ENCODE measurements at regions not wholly inside any gene's neighbourhood (a gene's known extent, or its start where the extent isn't known, plus 50 kb on each side); places are given as distances from the start of the nearest gene placed in this dataset.

DNA sequence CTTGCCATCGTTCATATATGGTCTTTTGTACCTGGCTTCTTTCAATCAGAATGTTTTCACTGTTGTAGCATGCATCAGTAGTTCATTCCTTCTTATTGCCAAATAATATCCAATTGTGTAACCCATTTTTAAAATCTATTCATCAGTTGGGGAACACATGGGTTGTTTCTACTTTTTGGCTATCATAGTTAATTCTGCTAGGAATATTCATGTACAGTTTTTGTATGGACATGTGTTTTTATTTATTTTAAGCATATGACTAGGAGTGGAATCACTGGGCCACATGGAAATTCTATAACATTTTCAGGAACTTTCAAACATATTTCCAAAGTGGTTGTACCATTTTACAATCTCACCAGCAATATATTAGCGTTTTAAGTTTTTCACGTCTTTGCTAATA lies 151.9 kb upstream of the PRNP start:
- ATAC-seq (no peak), DNase-seq (no peak)
- H3K27me3 ChIP-seq (ENCODE audit: insufficient read depth in 3 of 3, low read length in 2 of 3), result no peaks in the 10 kb centered on the region
- no peaks in the 10 kb centered on the region for H3K36me3 ChIP-seq (ENCODE audit: insufficient read depth in 1 of 2, low read depth in 1 of 2)
- H3K4me3 ChIP-seq, result no peak overlapping the region
- TF ChIP-seq, protein P1, sequence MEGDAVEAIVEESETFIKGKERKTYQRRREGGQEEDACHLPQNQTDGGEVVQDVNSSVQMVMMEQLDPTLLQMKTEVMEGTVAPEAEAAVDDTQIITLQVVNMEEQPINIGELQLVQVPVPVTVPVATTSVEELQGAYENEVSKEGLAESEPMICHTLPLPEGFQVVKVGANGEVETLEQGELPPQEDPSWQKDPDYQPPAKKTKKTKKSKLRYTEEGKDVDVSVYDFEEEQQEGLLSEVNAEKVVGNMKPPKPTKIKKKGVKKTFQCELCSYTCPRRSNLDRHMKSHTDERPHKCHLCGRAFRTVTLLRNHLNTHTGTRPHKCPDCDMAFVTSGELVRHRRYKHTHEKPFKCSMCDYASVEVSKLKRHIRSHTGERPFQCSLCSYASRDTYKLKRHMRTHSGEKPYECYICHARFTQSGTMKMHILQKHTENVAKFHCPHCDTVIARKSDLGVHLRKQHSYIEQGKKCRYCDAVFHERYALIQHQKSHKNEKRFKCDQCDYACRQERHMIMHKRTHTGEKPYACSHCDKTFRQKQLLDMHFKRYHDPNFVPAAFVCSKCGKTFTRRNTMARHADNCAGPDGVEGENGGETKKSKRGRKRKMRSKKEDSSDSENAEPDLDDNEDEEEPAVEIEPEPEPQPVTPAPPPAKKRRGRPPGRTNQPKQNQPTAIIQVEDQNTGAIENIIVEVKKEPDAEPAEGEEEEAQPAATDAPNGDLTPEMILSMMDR (IDR thresholded peaks at IDR 0.05), result no peak
- intact Hi-C loops (cut with DNase I), result no loop called here
- no peaks in the 10 kb centered on the region for H3K4me1 ChIP-seq
- no peaks in the 10 kb centered on the region for H3K9me3 ChIP-seq
- 84 to 88% (median 86%) methylated on average over 3 of the region's 3 CpGs for WGBS, 3 donors
- no peak overlapping the region for H3K27ac ChIP-seq

DNA sequence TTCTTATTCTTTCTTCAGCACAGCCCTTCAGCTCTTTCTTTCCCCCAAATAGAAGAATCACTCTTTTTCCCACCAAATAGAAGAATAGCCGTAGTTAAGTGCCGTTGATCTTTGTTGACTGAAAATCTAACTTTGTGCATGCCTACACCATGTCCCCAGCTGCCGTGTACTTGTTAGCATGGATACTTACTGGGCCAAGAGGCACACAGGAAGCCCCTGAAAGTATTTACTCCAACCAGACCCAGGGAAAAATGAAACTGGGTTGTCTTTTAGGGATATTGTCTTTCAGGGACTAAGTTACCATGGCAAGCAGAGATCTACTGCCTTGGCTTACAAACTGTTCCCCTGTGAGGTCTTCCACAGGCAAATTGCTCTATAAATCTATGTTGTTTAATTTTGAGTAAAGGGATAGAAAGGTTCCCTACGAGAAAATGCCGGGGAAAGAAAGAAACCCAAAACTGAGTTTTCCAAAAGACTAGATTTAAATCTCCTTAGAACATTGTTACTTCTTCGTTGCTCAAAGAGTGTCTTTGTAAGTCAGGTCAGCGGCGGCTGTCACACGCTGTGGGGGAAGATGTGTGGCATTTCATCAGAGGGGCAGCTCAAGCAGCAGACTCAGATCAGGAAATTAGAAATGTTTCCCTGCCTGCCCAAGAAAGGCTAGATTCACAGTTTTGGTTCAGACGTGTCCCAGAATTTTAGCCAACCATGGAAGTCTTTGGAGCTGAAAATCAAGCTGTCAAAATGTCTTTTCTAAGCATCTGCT lies 152.7 kb upstream of the PRNP start:
- 52 to 57% (median 55%) methylated on average over 10 of the region's 10 CpGs for WGBS, 3 donors
- TF ChIP-seq, protein P1 (IDR thresholded peaks at IDR 0.05), result no peak
- no peaks in the 10 kb centered on the region for H3K9me3 ChIP-seq

GRCh38 chr20:4532772-4533171 lies 153.5 kb upstream of the PRNP start:
- Histone ChIP-seq H3K27me3 (ENCODE audit: insufficient read depth in 3 of 3, low read length in 2 of 3) (no peaks in the 10 kb centered on the region), H3K27ac (no peak overlapping the region), H3K4me3 (no peak overlapping the region), H3K9me3 (no peaks in the 10 kb centered on the region), H3K4me1 (no peaks in the 10 kb centered on the region), H3K36me3 (ENCODE audit: insufficient read depth in 1 of 2, low read depth in 1 of 2) (no peaks in the 10 kb centered on the region)
- WGBS, 3 donors, result 65 to 71% (median 68%) methylated on average over 1 of the region's 1 CpG
- DNase-seq (no peak), ATAC-seq (no peak)
- intact Hi-C loops (cut with DNase I), result no loop called here
- TF ChIP-seq, protein P1 (IDR thresholded peaks at IDR 0.05), result no peak

More for the DNA sequence above, 152.7 kb upstream of the PRNP start:
- no peak for DNase-seq
- no peak overlapping the region for H3K27ac ChIP-seq
- intact Hi-C loops (cut with DNase I), result no loop called here
- H3K27me3 ChIP-seq (ENCODE audit: insufficient read depth in 3 of 3, low read length in 2 of 3), result no peaks in the 10 kb centered on the region
- no peaks in the 10 kb centered on the region for H3K4me1 ChIP-seq
- H3K4me3 ChIP-seq, result no peak overlapping the region
- H3K36me3 ChIP-seq (ENCODE audit: insufficient read depth in 1 of 2, low read depth in 1 of 2), result no peaks in the 10 kb centered on the region
- ATAC-seq, result no peak

GRCh38 chr20:4524792-4525191 lies 161.5 kb upstream of the PRNP start:
- Histone ChIP-seq H3K36me3 (ENCODE audit: insufficient read depth in 1 of 2, low read depth in 1 of 2) (no peaks in the 10 kb centered on the region), H3K9me3 (no peaks in the 10 kb centered on the region), H3K4me1 (no peaks in the 10 kb centered on the region), H3K27me3 (ENCODE audit: insufficient read depth in 3 of 3, low read length in 2 of 3) (no peaks in the 10 kb centered on the region), H3K4me3 (no peak overlapping the region), H3K27ac (no peak overlapping the region)
- DNase-seq (no peak), ATAC-seq (no peak)
- 38 to 40% (median 39%) methylated on average over 1 of the region's 1 CpG for WGBS, 3 donors
- intact Hi-C loops (cut with DNase I), result no loop called here
- TF ChIP-seq, protein P1 (IDR thresholded peaks at IDR 0.05), result no peak

DNA sequence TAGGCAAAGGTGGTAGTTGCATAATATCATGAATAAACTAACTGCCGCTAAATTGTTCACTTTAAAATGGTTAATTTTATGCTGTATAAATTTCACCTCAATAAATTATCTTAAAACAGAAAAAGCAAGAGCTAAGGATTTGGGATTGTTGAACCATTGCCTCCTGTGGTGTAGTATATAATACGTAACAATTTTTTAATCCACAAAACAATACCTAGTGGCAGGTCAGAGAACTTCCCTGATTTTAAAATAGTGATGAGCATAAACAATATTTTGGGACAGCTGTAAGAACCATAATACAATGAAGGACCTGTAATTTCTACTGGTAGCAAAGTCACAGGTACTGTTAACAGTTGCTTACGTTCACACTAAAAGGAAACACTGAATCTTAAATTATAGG lies 161.9 kb upstream of the PRNP start:
- Histone ChIP-seq H3K9me3 (no peaks in the 10 kb centered on the region), H3K4me3 (no peak overlapping the region), H3K36me3 (ENCODE audit: insufficient read depth in 1 of 2, low read depth in 1 of 2) (no peaks in the 10 kb centered on the region), H3K27ac (no peak overlapping the region), H3K4me1 (no peaks in the 10 kb centered on the region), H3K27me3 (ENCODE audit: insufficient read depth in 3 of 3, low read length in 2 of 3) (no peaks in the 10 kb centered on the region)
- TF ChIP-seq, protein P1 (IDR thresholded peaks at IDR 0.05), result no peak
- WGBS, 3 donors, result 86 to 90% (median 88%) methylated on average over 3 of the region's 3 CpGs
- ATAC-seq (no peak), DNase-seq (no peak)
- intact Hi-C loops (cut with DNase I), result no loop called here
